A549 (cell line): ENCODE measurements at regions not wholly inside any gene's neighbourhood (a gene's known extent, or its start where the extent isn't known, plus 50 kb on each side); places are given as distances from the start of the nearest gene placed in this dataset.

ENCODE experiments used
- CHD4 ChIP-seq: fragments of 200-600 bp; sonication (generic); IDR thresholded peaks from 2 replicates; pipeline ENCODE4 v1.6.1; 2016; ENCODE audit warnings: antibody characterized with exemption, mild to moderate bottlenecking, borderline replicate concordance
- ESRRA ChIP-seq: fragments of 150-350 bp; IDR thresholded peaks from 2 replicates; pipeline ENCODE4 v1.6.1; 2014; ENCODE audit warnings: mild to moderate bottlenecking, low read length, borderline replicate concordance
- GATA3 ChIP-seq: IDR thresholded peaks from 2 replicates; pipeline ENCODE4 v1.6.1; 2012; ENCODE audit warnings: borderline replicate concordance
- MAZ ChIP-seq: fragments of 150-350 bp; IDR thresholded peaks from 2 replicates; pipeline ENCODE4 v1.6.1; 2014; ENCODE audit warnings: antibody characterized with exemption, low read depth, low read length, borderline replicate concordance
- MYC ChIP-seq: IDR thresholded peaks from 2 replicates; pipeline ENCODE4 v1.6.1; 2012; ENCODE audit warnings: mild to moderate bottlenecking, inconsistent platforms, low read length, improper control_type of control experiment, borderline replicate concordance
- POLR2A ChIP-seq: IDR thresholded peaks from 2 replicates; pipeline ENCODE4 v1.6.1; 2012; ENCODE audit warnings: mild to moderate bottlenecking, low read length
- TFCP2L1 ChIP-seq: fragments of 250-450 bp; sonication (Bioruptor Pico); IDR thresholded peaks from 2 replicates; pipeline ENCODE4 v1.5.0; 2021; ENCODE audit warnings: mild to moderate bottlenecking
- ZFP36 ChIP-seq: fragments of 450-650 bp; IDR thresholded peaks from 2 replicates; pipeline ENCODE4 v1.6.1; 2014; ENCODE audit warnings: borderline replicate concordance; ENCODE audit not compliant: partially characterized antibody
- ZSCAN20 ChIP-seq: fragments of 250-450 bp; sonication (Bioruptor Pico); IDR thresholded peaks from 2 replicates; pipeline ENCODE4 v1.8.0; 2022; ENCODE audit warnings: mild to moderate bottlenecking, moderate library complexity
- TF ChIP-seq, protein P1 (sequence below): IDR thresholded peaks from 2 replicates; pipeline ENCODE4 v1.6.1; 2012; ENCODE audit warnings: low read depth, borderline replicate concordance
- TF ChIP-seq, protein P2 (sequence below): fragments of >200 bp; sonication (Bioruptor Twin); formaldehyde crosslinking; IDR thresholded peaks from 3 replicates; pipeline ENCODE4 v1.5.1; 2016
- TF ChIP-seq, protein P3 (sequence below): fragments of 200-600 bp; sonication (generic); IDR thresholded peaks from 2 replicates; pipeline ENCODE4 v1.6.1; 2016; ENCODE audit warnings: antibody characterized with exemption, mild to moderate bottlenecking, moderate library complexity
- TF ChIP-seq, protein P4 (sequence below): IDR thresholded peaks from 2 replicates; pipeline ENCODE4 v1.6.1; 2012

DNA sequence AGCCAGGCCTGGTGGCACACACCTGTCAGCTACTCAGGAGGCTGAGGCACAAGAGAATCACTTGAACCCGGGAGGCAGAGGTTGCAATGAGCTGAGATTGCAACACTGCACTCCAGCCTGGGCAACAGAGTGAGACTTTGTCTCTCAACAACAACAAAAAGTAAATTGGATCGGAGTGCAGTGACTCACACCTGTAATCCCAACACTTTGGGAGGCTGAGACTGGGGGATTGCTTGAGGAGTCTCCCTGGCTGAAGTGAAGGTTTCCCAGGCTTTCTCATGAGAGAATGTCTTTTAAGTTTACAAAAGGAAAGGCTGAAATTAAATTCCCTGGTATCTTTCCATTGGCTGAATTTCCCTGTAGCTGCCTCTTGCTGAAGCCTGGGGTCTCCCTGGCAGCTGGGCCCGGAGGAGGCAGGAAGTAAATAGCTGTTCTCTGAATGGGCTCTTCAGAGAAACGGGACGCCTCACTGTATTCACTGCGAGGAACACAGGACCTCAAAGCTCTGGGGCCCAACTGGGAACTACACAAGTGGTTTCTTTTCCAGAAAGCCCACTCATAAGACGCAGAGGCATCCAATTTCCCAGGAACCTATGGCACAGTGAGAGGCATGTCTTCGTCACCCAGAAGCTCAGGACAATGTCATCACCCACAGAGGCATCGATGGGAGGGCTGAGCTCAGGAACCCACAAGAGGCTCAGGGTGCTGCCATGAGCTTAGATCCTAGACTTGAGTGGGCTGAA is 77.4 kb upstream of the SMURF2 start:
- TF ChIP-seq TFCP2L1 (no peak), GATA3 (no peak), ESRRA (no peak), ZSCAN20 (CRISPR knock-in tag) (no peak), ZFP36 (no peak), CHD4 (no peak), MAZ (no peak), MYC (no peak), POLR2A (no peak)
- TF ChIP-seq, protein P1, sequence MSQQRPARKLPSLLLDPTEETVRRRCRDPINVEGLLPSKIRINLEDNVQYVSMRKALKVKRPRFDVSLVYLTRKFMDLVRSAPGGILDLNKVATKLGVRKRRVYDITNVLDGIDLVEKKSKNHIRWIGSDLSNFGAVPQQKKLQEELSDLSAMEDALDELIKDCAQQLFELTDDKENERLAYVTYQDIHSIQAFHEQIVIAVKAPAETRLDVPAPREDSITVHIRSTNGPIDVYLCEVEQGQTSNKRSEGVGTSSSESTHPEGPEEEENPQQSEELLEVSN: no peak
- TF ChIP-seq, protein P2, sequence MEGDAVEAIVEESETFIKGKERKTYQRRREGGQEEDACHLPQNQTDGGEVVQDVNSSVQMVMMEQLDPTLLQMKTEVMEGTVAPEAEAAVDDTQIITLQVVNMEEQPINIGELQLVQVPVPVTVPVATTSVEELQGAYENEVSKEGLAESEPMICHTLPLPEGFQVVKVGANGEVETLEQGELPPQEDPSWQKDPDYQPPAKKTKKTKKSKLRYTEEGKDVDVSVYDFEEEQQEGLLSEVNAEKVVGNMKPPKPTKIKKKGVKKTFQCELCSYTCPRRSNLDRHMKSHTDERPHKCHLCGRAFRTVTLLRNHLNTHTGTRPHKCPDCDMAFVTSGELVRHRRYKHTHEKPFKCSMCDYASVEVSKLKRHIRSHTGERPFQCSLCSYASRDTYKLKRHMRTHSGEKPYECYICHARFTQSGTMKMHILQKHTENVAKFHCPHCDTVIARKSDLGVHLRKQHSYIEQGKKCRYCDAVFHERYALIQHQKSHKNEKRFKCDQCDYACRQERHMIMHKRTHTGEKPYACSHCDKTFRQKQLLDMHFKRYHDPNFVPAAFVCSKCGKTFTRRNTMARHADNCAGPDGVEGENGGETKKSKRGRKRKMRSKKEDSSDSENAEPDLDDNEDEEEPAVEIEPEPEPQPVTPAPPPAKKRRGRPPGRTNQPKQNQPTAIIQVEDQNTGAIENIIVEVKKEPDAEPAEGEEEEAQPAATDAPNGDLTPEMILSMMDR: no peak
- TF ChIP-seq, protein P3, sequence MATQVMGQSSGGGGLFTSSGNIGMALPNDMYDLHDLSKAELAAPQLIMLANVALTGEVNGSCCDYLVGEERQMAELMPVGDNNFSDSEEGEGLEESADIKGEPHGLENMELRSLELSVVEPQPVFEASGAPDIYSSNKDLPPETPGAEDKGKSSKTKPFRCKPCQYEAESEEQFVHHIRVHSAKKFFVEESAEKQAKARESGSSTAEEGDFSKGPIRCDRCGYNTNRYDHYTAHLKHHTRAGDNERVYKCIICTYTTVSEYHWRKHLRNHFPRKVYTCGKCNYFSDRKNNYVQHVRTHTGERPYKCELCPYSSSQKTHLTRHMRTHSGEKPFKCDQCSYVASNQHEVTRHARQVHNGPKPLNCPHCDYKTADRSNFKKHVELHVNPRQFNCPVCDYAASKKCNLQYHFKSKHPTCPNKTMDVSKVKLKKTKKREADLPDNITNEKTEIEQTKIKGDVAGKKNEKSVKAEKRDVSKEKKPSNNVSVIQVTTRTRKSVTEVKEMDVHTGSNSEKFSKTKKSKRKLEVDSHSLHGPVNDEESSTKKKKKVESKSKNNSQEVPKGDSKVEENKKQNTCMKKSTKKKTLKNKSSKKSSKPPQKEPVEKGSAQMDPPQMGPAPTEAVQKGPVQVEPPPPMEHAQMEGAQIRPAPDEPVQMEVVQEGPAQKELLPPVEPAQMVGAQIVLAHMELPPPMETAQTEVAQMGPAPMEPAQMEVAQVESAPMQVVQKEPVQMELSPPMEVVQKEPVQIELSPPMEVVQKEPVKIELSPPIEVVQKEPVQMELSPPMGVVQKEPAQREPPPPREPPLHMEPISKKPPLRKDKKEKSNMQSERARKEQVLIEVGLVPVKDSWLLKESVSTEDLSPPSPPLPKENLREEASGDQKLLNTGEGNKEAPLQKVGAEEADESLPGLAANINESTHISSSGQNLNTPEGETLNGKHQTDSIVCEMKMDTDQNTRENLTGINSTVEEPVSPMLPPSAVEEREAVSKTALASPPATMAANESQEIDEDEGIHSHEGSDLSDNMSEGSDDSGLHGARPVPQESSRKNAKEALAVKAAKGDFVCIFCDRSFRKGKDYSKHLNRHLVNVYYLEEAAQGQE: no peak
- TF ChIP-seq, protein P4, sequence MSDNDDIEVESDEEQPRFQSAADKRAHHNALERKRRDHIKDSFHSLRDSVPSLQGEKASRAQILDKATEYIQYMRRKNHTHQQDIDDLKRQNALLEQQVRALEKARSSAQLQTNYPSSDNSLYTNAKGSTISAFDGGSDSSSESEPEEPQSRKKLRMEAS: no peak
